OCI-LY7 (cell line): ENCODE measurements at regions not wholly inside any gene's neighbourhood (a gene's known extent, or its start where the extent isn't known, plus 50 kb on each side); places are given as distances from the start of the nearest gene placed in this dataset.

Experiments
- BruUV-seq: library from RNA; stranded (reverse); fragments of 400-500 nt; replicated peaks from 2 replicates; lab custom pipeline; 2021; lab: Mats Ljungman, UMichigan
- CTCF ChIA-PET: fragments of 300-600 bp; sonication (Branson Sonifier 250); formaldehyde crosslinking; loops from one replicate; lab custom pipeline; 2022; ENCODE audit warnings: antibody characterized with exemption; ENCODE audit not compliant: unreplicated experiment; lab: Charles Lee
- POLR2A ChIA-PET: fragments of 300-600 bp; sonication (Branson Sonifier 250); formaldehyde crosslinking; loops from one replicate; lab custom pipeline; 2022; ENCODE audit warnings: antibody characterized with exemption; lab: Charles Lee
- DNase-seq: peaks from one replicate; pipeline ENCODE4 v3.0.0-alpha.2; 2015; ENCODE audit warnings: low spot score
- H2AFZ ChIP-seq: fragments of 200-600 bp; sonication (generic), shearing (Covaris generic); 2 replicates; pipeline ENCODE4 v1.6.1; 2014; ENCODE audit warnings: mild to moderate bottlenecking, antibody characterized with exemption, low read length, moderate library complexity
- H3K27ac ChIP-seq: fragments of 200-600 bp; sonication (generic); 2 replicates; pipeline ENCODE4 v1.5.1; 2014; ENCODE audit warnings: mixed run types, low read depth, mild to moderate bottlenecking, moderate library complexity, low read length, inconsistent platforms; ENCODE audit not compliant: poor library complexity, severe bottlenecking
- H3K36me3 ChIP-seq: fragments of 200-600 bp; sonication (generic); 2 replicates; pipeline ENCODE4 v1.6.1; 2014; ENCODE audit warnings: mild to moderate bottlenecking, antibody characterized with exemption, low read length, moderate library complexity, mixed read lengths; ENCODE audit not compliant: insufficient read depth
- H3K4me1 ChIP-seq: fragments of 200-600 bp; sonication (generic); 2 replicates; pipeline ENCODE4 v1.5.1; 2014; ENCODE audit warnings: mild to moderate bottlenecking, low read length; ENCODE audit not compliant: insufficient read depth, poor library complexity, severe bottlenecking
- H3K4me2 ChIP-seq: fragments of 200-600 bp; sonication (generic); 2 replicates; pipeline ENCODE4 v1.6.1; 2014; ENCODE audit warnings: mild to moderate bottlenecking, low read length
- H3K4me3 ChIP-seq: fragments of 200-600 bp; sonication (generic); 2 replicates; pipeline ENCODE4 v1.5.1; 2014; ENCODE audit warnings: mild to moderate bottlenecking, low read depth, low read length; ENCODE audit not compliant: poor library complexity, severe bottlenecking
- H3K79me2 ChIP-seq: fragments of 200-600 bp; sonication (generic); 2 replicates; pipeline ENCODE4 v1.6.1; 2016; ENCODE audit warnings: low read depth, mild to moderate bottlenecking, low read length, moderate library complexity, mixed read lengths; ENCODE audit not compliant: insufficient read depth
- H3K9me2 ChIP-seq: fragments of 200-600 bp; sonication (generic); 2 replicates; pipeline ENCODE4 v1.6.1; 2016; ENCODE audit warnings: mild to moderate bottlenecking, low read length, mixed read lengths; ENCODE audit not compliant: insufficient read depth
- H3K9me3 ChIP-seq: fragments of 200-600 bp; sonication (generic); 2 replicates; pipeline ENCODE4 v1.6.1; 2014; ENCODE audit warnings: mild to moderate bottlenecking, mixed run types, low read length, mixed read lengths
- H4K20me1 ChIP-seq: fragments of 200-600 bp; sonication (generic); 2 replicates; pipeline ENCODE4 v1.6.1; 2014; ENCODE audit warnings: mild to moderate bottlenecking, antibody characterized with exemption, low read length, moderate library complexity, mixed read lengths; ENCODE audit not compliant: insufficient read depth
- CTCF ChIP-seq: fragments of 200-600 bp; sonication (generic); conservative IDR thresholded peaks from 2 replicates; pipeline ENCODE4 v1.5.1; 2014; ENCODE audit warnings: mild to moderate bottlenecking, antibody characterized with exemption, low read length, moderate library complexity, mixed read lengths
- EZH2phosphoT487 ChIP-seq: fragments of 200-600 bp; sonication (generic); IDR thresholded peaks from 2 replicates; pipeline ENCODE4 v1.6.1; 2018; ENCODE audit warnings: low read depth, borderline replicate concordance, mild to moderate bottlenecking, mixed run types, antibody characterized with exemption, low read length, moderate library complexity, mixed read lengths
- intact Hi-C: fragments of 100-400 bp; cut with micrococcal nuclease; formaldehyde crosslinking; loops from one replicate; pipeline ENCODE4 v1.10.0; 2022; ENCODE audit not compliant: unreplicated experiment

- intact Hi-C loops, result no loop called here
- Histone ChIP-seq H3K79me2 (no peaks in the 10 kb centered on the region), H3K4me1 (no peaks in the 10 kb centered on the region), H3K9me3 (no peaks in the 10 kb centered on the region), H3K4me3 (no peak overlapping the region), H3K27ac (no peak overlapping the region), H3K36me3 (no peaks in the 10 kb centered on the region), H3K9me2 (no peaks in the 10 kb centered on the region), H2AFZ (no peak overlapping the region), H4K20me1 (no peaks in the 10 kb centered on the region), H3K4me2 (no peak overlapping the region)
- TF ChIP-seq CTCF (no peak), EZH2phosphoT487 (no peak)
- ChIA-PET CTCF (no interaction called here), POLR2A (interaction anchor here (0.7 kb wide), 1 partner anchor 62 kb away, joined by 3 read pairs; no protein-coding TSS in a partner anchor)
- no peak for DNase-seq
- no TSS peak for BruUV-seq
Measured at GRCh38 chr4:159484864-159485263, 382.0 kb downstream of the RAPGEF2 start.

GRCh38 chr4:159487284-159487747 is 384.4 kb downstream of the RAPGEF2 start:
- Histone ChIP-seq H3K9me3 (no peaks in the 10 kb centered on the region), H2AFZ (no peak overlapping the region), H4K20me1 (no peaks in the 10 kb centered on the region), H3K4me3 (no peak overlapping the region), H3K4me2 (no peak overlapping the region), H3K36me3 (no peaks in the 10 kb centered on the region), H3K27ac (no peak overlapping the region), H3K4me1 (no peaks in the 10 kb centered on the region), H3K79me2 (no peaks in the 10 kb centered on the region), H3K9me2 (no peaks in the 10 kb centered on the region)
- DNase-seq, result peak; percentile 47
- intact Hi-C loops, result no loop called here
- BruUV-seq, result no TSS peak
- no peak for TF ChIP-seq EZH2phosphoT487
- peak; percentile 83 for TF ChIP-seq CTCF
- ChIA-PET CTCF (no interaction called here), POLR2A (no interaction called here)

- ChIA-PET POLR2A (interaction anchor here (1.0 kb wide), 1 partner anchor 10 kb away, joined by 3 read pairs; no protein-coding TSS in a partner anchor), CTCF (no interaction called here)
- no peak overlapping the region for H3K4me2 ChIP-seq
- H3K4me1 ChIP-seq, result no peaks in the 10 kb centered on the region
- no peaks in the 10 kb centered on the region for H4K20me1 ChIP-seq
- no peaks in the 10 kb centered on the region for H3K36me3 ChIP-seq
- TF ChIP-seq EZH2phosphoT487 (no peak), CTCF (no peak)
- BruUV-seq, result no TSS peak
- H3K4me3 ChIP-seq, result no peak overlapping the region
- intact Hi-C loops, result no loop called here
- no peaks in the 10 kb centered on the region for H3K9me3 ChIP-seq
- no peak for DNase-seq
- no peak overlapping the region for H3K27ac ChIP-seq
- no peaks in the 10 kb centered on the region for H3K79me2 ChIP-seq
- no peak overlapping the region for H2AFZ ChIP-seq
- H3K9me2 ChIP-seq, result no peaks in the 10 kb centered on the region
Measured at GRCh38 chr4:159489646-159490045, 386.8 kb downstream of the RAPGEF2 start.
